Adrenal gland (tissue), 5 donors: ENCODE measurements at regions not wholly inside any gene's neighbourhood (a gene's known extent, or its start where the extent isn't known, plus 50 kb on each side); places are given as distances from the start of the nearest gene placed in this dataset.

Source experiments
- POLR2A ChIP-seq, 2 donors: fragments of 450-650 bp; IDR thresholded peaks; one replicate each; pipeline ENCODE4 v1.6.1; 2017; ENCODE audit warnings: antibody characterized with exemption in 2 of 2, mild to moderate bottlenecking in 2 of 2, moderate library complexity in 1 of 2
- TF ChIP-seq, protein P1 (sequence below), 6 experiments: fragments of 450-650 bp in 4 of 6; fragments of 200-600 bp in 2 of 6; sonication (generic) in 1 of 6; IDR thresholded peaks; 1 replicate in 5 of 6; 2 replicates in 1 of 6; pipeline versions ENCODE4 v1.5.1 to v1.8.0; 2016 to 2021; ENCODE audit warnings: antibody characterized with exemption in 6 of 6, mild to moderate bottlenecking in 2 of 6, moderate library complexity in 1 of 6
- donor health status: DM: no; HTN: no; CAD: no.

DNA sequence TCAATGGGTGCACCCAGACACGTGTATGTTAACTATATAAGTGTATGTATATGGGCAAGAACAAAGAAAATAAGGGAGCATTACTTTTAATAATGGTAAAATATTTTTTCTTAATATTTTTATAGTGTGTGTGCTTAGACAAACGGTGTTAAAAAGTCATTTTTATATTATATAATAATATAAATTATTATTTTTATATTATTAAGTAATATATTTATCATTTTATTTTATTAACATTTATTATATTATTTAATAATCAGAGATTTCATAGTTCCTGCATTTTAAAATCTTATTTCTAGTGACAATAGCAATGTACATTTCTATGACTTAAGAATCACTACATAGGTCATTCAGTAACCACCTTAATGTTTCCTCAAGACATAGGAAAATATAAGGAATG lies 184.4 kb downstream of the SLITRK5 start:
- TF ChIP-seq, protein P1, sequence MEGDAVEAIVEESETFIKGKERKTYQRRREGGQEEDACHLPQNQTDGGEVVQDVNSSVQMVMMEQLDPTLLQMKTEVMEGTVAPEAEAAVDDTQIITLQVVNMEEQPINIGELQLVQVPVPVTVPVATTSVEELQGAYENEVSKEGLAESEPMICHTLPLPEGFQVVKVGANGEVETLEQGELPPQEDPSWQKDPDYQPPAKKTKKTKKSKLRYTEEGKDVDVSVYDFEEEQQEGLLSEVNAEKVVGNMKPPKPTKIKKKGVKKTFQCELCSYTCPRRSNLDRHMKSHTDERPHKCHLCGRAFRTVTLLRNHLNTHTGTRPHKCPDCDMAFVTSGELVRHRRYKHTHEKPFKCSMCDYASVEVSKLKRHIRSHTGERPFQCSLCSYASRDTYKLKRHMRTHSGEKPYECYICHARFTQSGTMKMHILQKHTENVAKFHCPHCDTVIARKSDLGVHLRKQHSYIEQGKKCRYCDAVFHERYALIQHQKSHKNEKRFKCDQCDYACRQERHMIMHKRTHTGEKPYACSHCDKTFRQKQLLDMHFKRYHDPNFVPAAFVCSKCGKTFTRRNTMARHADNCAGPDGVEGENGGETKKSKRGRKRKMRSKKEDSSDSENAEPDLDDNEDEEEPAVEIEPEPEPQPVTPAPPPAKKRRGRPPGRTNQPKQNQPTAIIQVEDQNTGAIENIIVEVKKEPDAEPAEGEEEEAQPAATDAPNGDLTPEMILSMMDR (IDR thresholded peaks at IDR 0.05): no peak
- TF ChIP-seq POLR2A (IDR thresholded peaks at IDR 0.05): no peak
